Large intestine (tissue), 3 donors: ENCODE measurements at regions not wholly inside any gene's neighbourhood (a gene's known extent, or its start where the extent isn't known, plus 50 kb on each side); places are given as distances from the start of the nearest gene placed in this dataset.

Source experiments
- DNase-seq, 2 donors: peaks; one replicate each; pipeline versions ENCODE4 v3.0.0 to v3.0.0-alpha.2; 2013
- H3K27ac ChIP-seq: one replicate; pipeline ENCODE4 v1.5.1; 2013; ENCODE audit warnings: low read length
- H3K27me3 ChIP-seq: 2 replicates; pipeline ENCODE4 v1.6.1; 2013; ENCODE audit warnings: low read length; ENCODE audit not compliant: control insufficient read depth, insufficient read depth
- H3K36me3 ChIP-seq: 2 replicates; pipeline ENCODE4 v1.6.1; 2013; ENCODE audit warnings: low read length; ENCODE audit not compliant: control insufficient read depth, insufficient read depth
- H3K4me1 ChIP-seq: one replicate; pipeline ENCODE4 v1.6.1; 2013; ENCODE audit warnings: low read length; ENCODE audit not compliant: control insufficient read depth, insufficient read depth
- H3K4me3 ChIP-seq: one replicate; pipeline ENCODE4 v1.5.1; 2013; ENCODE audit warnings: low read length
- H3K9me3 ChIP-seq: one replicate; pipeline ENCODE4 v1.6.1; 2013; ENCODE audit warnings: mild to moderate bottlenecking, low read depth, low read length, moderate library complexity; ENCODE audit not compliant: control insufficient read depth
- WGBS: methylation state at CpG from one replicate; pipeline ENCODE4 v1.1.5; 2013; ENCODE audit warnings: low lambda C conversion rate; ENCODE audit not compliant: insufficient coverage; 5-methylcytosine and 5-hydroxymethylcytosine counted together

- H3K27me3 ChIP-seq: no peaks in the 10 kb centered on the region
- H3K4me3 ChIP-seq: no peak overlapping the region
- DNase-seq: no peak
- H3K36me3 ChIP-seq: no peaks in the 10 kb centered on the region
- H3K9me3 ChIP-seq: no peaks in the 10 kb centered on the region
- 93% methylated on average over 2 of the region's 4 CpGs for WGBS
- H3K27ac ChIP-seq: no peak overlapping the region
- no peaks in the 10 kb centered on the region for H3K4me1 ChIP-seq
Measured at GRCh38 chr5:107196500-107197059, 474.2 kb downstream of the EFNA5 start.

- DNase-seq: no peak
- Histone ChIP-seq H3K27me3 (no peaks in the 10 kb centered on the region), H3K36me3 (no peaks in the 10 kb centered on the region), H3K4me3 (no peak overlapping the region), H3K9me3 (no peaks in the 10 kb centered on the region), H3K4me1 (no peaks in the 10 kb centered on the region), H3K27ac (no peak overlapping the region)
- 88% methylated on average over 2 of the region's 6 CpGs for WGBS
Measured at GRCh38 chr5:107195890-107196395, 474.8 kb downstream of the EFNA5 start.

- Histone ChIP-seq H3K27me3 (no peaks in the 10 kb centered on the region), H3K9me3 (no peaks in the 10 kb centered on the region), H3K4me3 (no peak overlapping the region), H3K36me3 (no peaks in the 10 kb centered on the region), H3K27ac (no peak overlapping the region), H3K4me1 (no peaks in the 10 kb centered on the region)
- 40% methylated on average over 1 of the region's 1 CpG for WGBS
- no peak for DNase-seq
Measured at GRCh38 chr5:107184871-107185270, 485.9 kb downstream of the EFNA5 start.

GRCh38 chr5:107184066-107184465, 486.7 kb downstream of the EFNA5 start:
- Histone ChIP-seq H3K27ac (no peak overlapping the region), H3K9me3 (no peaks in the 10 kb centered on the region), H3K4me1 (no peaks in the 10 kb centered on the region), H3K27me3 (no peaks in the 10 kb centered on the region), H3K36me3 (no peaks in the 10 kb centered on the region), H3K4me3 (no peak overlapping the region)
- WGBS: 83% methylated on average over 1 of the region's 2 CpGs
- DNase-seq: peak in 1 of 2 donors; percentile 9

GRCh38 chr5:107170620-107171019, 500.1 kb downstream of the EFNA5 start:
- no peak overlapping the region for H3K4me3 ChIP-seq
- 40% methylated on average over 1 of the region's 3 CpGs for WGBS
- H3K36me3 ChIP-seq: no peaks in the 10 kb centered on the region
- no peak for DNase-seq
- H3K4me1 ChIP-seq: no peaks in the 10 kb centered on the region
- H3K27me3 ChIP-seq: no peaks in the 10 kb centered on the region
- H3K27ac ChIP-seq: no peak overlapping the region
- H3K9me3 ChIP-seq: no peaks in the 10 kb centered on the region

GRCh38 chr5:107169867-107170266, 500.9 kb downstream of the EFNA5 start:
- H3K27ac ChIP-seq: no peak overlapping the region
- H3K4me1 ChIP-seq: no peaks in the 10 kb centered on the region
- H3K9me3 ChIP-seq: no peaks in the 10 kb centered on the region
- no peaks in the 10 kb centered on the region for H3K36me3 ChIP-seq
- no CpG with 5 or more reads among the region's 3 CpGs for WGBS
- H3K4me3 ChIP-seq: no peak overlapping the region
- H3K27me3 ChIP-seq: no peaks in the 10 kb centered on the region
- DNase-seq: no peak

GRCh38 chr5:107168848-107169752, 501.6 kb downstream of the EFNA5 start:
- Histone ChIP-seq H3K36me3 (no peaks in the 10 kb centered on the region), H3K4me1 (no peaks in the 10 kb centered on the region), H3K27ac (no peak overlapping the region), H3K9me3 (no peaks in the 10 kb centered on the region), H3K4me3 (no peak overlapping the region), H3K27me3 (no peaks in the 10 kb centered on the region)
- 100% methylated on average over 1 of the region's 8 CpGs for WGBS
- DNase-seq: no peak

GRCh38 chr5:107168086-107168485, 502.7 kb downstream of the EFNA5 start:
- no peak for DNase-seq

GRCh38 chr5:107165296-107165695, 505.4 kb downstream of the EFNA5 start:
- whole genome bisulfite sequencing: 43% methylated on average over 1 of the region's 2 CpGs
- Histone ChIP-seq H3K36me3 (no peaks in the 10 kb centered on the region), H3K27me3 (no peaks in the 10 kb centered on the region), H3K4me3 (no peak overlapping the region), H3K4me1 (no peaks in the 10 kb centered on the region), H3K27ac (no peak overlapping the region), H3K9me3 (no peaks in the 10 kb centered on the region)
- DNase-seq: no peak

More at GRCh38 chr5:107168086-107168485, 502.7 kb downstream of the EFNA5 start:
- H3K9me3 ChIP-seq: no peaks in the 10 kb centered on the region
- no peaks in the 10 kb centered on the region for H3K36me3 ChIP-seq
- H3K4me1 ChIP-seq: no peaks in the 10 kb centered on the region
- no peak overlapping the region for H3K4me3 ChIP-seq
- H3K27me3 ChIP-seq: no peaks in the 10 kb centered on the region
- 80% methylated on average over 1 of the region's 1 CpG for WGBS
- H3K27ac ChIP-seq: no peak overlapping the region

- no peaks in the 10 kb centered on the region for H3K27me3 ChIP-seq
- H3K27ac ChIP-seq: no peak overlapping the region
- H3K36me3 ChIP-seq: no peaks in the 10 kb centered on the region
- WGBS: no CpG with 5 or more reads among the region's 5 CpGs
- H3K4me3 ChIP-seq: no peak overlapping the region
- DNase-seq: no peak
- H3K9me3 ChIP-seq: no peaks in the 10 kb centered on the region
- no peaks in the 10 kb centered on the region for H3K4me1 ChIP-seq
Measured at GRCh38 chr5:107157809-107158208, 512.9 kb downstream of the EFNA5 start.
